PC-3 (cell line): ENCODE measurements at regions not wholly inside any gene's neighbourhood (a gene's known extent, or its start where the extent isn't known, plus 50 kb on each side); places are given as distances from the start of the nearest gene placed in this dataset.
"Not testable (repeated sequence)": the region's sequence is repeated elsewhere in the genome, so short reads cannot be mapped to it uniquely, and the experiment has no call there.

ENCODE experiments used
- ATAC-seq: fragments of 200-7000 bp; cut with Tn5 transposase; 2 replicates; pipeline ENCODE4 v1.9.1; 2020; ENCODE audit warnings: mild to moderate bottlenecking, moderate library complexity
- BruUV-seq: library from RNA; stranded (reverse); fragments of 400-500 nt; replicated peaks from 2 replicates; lab custom pipeline; 2021; lab: Mats Ljungman, UMichigan
- CTCF ChIA-PET: fragments of 300-600 bp; sonication (Branson Sonifier 250); formaldehyde crosslinking; loops from one replicate; lab custom pipeline; 2022; ENCODE audit warnings: antibody characterized with exemption; lab: Charles Lee
- POLR2A ChIA-PET: fragments of 300-600 bp; sonication (Branson Sonifier 250); formaldehyde crosslinking; loops from one replicate; lab custom pipeline; 2022; ENCODE audit warnings: antibody characterized with exemption; ENCODE audit not compliant: unreplicated experiment; lab: Charles Lee
- DNase-seq: peaks from one replicate; pipeline ENCODE4 v3.0.0-alpha.2; 2015
- H2AFZ ChIP-seq: fragments of 300-600 bp; sonication (generic); 2 replicates; pipeline ENCODE4 v1.6.0; 2016; ENCODE audit warnings: antibody characterized with exemption, low read length
- H3F3A ChIP-seq: fragments of 300-600 bp; sonication (generic); one replicate; pipeline ENCODE4 v1.6.0; 2017; ENCODE audit warnings: antibody characterized with exemption, low read length, control low read depth, mild to moderate bottlenecking; ENCODE audit not compliant: unreplicated experiment
- H3K27ac ChIP-seq: fragments of 300-600 bp; sonication (generic); 2 replicates; pipeline ENCODE4 v1.5.1; 2016; ENCODE audit warnings: mild to moderate bottlenecking, low read length
- H3K27me3 ChIP-seq: fragments of 300-600 bp; sonication (generic); 2 replicates; pipeline ENCODE4 v1.6.1; 2016; ENCODE audit warnings: low read length, mixed read lengths
- H3K36me3 ChIP-seq: fragments of 300-600 bp; sonication (generic); 2 replicates; pipeline ENCODE4 v1.6.1; 2016; ENCODE audit warnings: low read depth, mixed run types, low read length, mixed read lengths
- H3K4me1 ChIP-seq: fragments of 300-600 bp; sonication (generic); 2 replicates; pipeline ENCODE4 v1.5.1; 2016; ENCODE audit warnings: low read length; ENCODE audit not compliant: insufficient read depth
- H3K4me2 ChIP-seq: fragments of 300-600 bp; sonication (generic); 2 replicates; pipeline ENCODE4 v1.6.0; 2016; ENCODE audit warnings: low read length
- H3K4me3 ChIP-seq: fragments of 300-600 bp; sonication (generic); 2 replicates; pipeline ENCODE4 v1.5.1; 2016; ENCODE audit warnings: mild to moderate bottlenecking, low read length, mixed read lengths
- H3K79me2 ChIP-seq: fragments of 300-600 bp; sonication (generic); 2 replicates; pipeline ENCODE4 v1.6.1; 2017; ENCODE audit warnings: low read length, mixed read lengths
- H3K9ac ChIP-seq: fragments of 300-600 bp; sonication (generic); 2 replicates; pipeline ENCODE4 v1.6.0; 2016; ENCODE audit warnings: mild to moderate bottlenecking, low read length
- H3K9me2 ChIP-seq: fragments of 300-600 bp; sonication (generic); replicated peaks from 2 replicates; pipeline ENCODE4 v1.6.1; 2016; ENCODE audit warnings: mixed run types, low read length, mixed read lengths
- H3K9me3 ChIP-seq: fragments of 300-600 bp; sonication (generic); 2 replicates; pipeline ENCODE4 v1.6.1; 2016; ENCODE audit warnings: low read length, mixed read lengths
- H4K20me1 ChIP-seq: fragments of 300-600 bp; sonication (generic); 2 replicates; pipeline ENCODE4 v1.6.1; 2016; ENCODE audit warnings: low read length, mixed read lengths
- EZH2 ChIP-seq: fragments of 300-600 bp; sonication (generic); IDR thresholded peaks from one replicate; pipeline ENCODE4 v1.6.1; 2017; ENCODE audit warnings: antibody characterized with exemption, mild to moderate bottlenecking, low read length; ENCODE audit not compliant: unreplicated experiment
- EZH2phosphoT487 ChIP-seq: fragments of 300-600 bp; sonication (generic); IDR thresholded peaks from 2 replicates; pipeline ENCODE4 v1.6.1; 2018; ENCODE audit warnings: mild to moderate bottlenecking, antibody characterized with exemption, low read length, borderline replicate concordance
- intact Hi-C: fragments of 100-400 bp; cut with micrococcal nuclease; formaldehyde crosslinking; loops from 2 replicates; pipeline ENCODE4 v1.9.0; 2023
- TF ChIP-seq, protein P1 (sequence below): fragments of 300-600 bp; sonication (generic); conservative IDR thresholded peaks from 2 replicates; pipeline ENCODE4 v1.5.1; 2017; ENCODE audit warnings: antibody characterized with exemption, low read depth, mild to moderate bottlenecking, low read length

DNA sequence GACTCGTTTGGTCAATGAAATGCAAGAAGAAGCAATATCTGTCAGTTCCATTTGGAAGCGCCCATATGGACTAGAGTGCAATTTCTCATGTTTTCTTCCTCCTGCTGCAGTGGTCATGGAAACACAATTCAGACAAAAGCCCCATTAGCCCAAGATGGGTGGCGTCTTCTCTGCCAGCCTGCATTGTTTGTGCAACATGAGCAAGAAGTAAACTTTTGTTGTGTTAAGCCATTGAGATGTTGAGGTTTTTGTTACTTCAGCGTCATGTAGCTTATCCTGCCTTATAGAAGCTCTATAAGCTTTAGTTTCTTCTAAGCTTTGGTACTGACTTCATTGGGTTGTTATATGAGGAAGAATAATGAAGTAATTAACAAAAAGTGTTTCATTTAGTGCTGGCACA lies 137.4 kb downstream of the NPIPB5 start:
- Histone ChIP-seq H3K4me1 (no peaks in the 10 kb centered on the region), H3K9ac (no peak overlapping the region), H3F3A (no peaks in the 10 kb centered on the region), H3K9me3 (no peaks in the 10 kb centered on the region), H3K27ac (no peak overlapping the region), H3K4me2 (no peak overlapping the region), H3K27me3 (peaks cover 4% of the 10 kb centered on the region; the same call in 1 of the 2 replicates), H3K36me3 (no peaks in the 10 kb centered on the region), H4K20me1 (no peaks in the 10 kb centered on the region), H2AFZ (no peak overlapping the region), H3K79me2 (no peaks in the 10 kb centered on the region), H3K4me3 (no peak overlapping the region), H3K9me2 (no peaks in the 10 kb centered on the region)
- TF ChIP-seq EZH2 (no peak), EZH2phosphoT487 (no peak)
- TF ChIP-seq, protein P1, sequence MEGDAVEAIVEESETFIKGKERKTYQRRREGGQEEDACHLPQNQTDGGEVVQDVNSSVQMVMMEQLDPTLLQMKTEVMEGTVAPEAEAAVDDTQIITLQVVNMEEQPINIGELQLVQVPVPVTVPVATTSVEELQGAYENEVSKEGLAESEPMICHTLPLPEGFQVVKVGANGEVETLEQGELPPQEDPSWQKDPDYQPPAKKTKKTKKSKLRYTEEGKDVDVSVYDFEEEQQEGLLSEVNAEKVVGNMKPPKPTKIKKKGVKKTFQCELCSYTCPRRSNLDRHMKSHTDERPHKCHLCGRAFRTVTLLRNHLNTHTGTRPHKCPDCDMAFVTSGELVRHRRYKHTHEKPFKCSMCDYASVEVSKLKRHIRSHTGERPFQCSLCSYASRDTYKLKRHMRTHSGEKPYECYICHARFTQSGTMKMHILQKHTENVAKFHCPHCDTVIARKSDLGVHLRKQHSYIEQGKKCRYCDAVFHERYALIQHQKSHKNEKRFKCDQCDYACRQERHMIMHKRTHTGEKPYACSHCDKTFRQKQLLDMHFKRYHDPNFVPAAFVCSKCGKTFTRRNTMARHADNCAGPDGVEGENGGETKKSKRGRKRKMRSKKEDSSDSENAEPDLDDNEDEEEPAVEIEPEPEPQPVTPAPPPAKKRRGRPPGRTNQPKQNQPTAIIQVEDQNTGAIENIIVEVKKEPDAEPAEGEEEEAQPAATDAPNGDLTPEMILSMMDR, result no peak
- DNase-seq (no peak), ATAC-seq (no peak)
- CTCF ChIA-PET, result interaction anchor here (0.5 kb wide), 1 partner anchor 28 kb away, joined by 4 read pairs; no protein-coding TSS in a partner anchor
- POLR2A ChIA-PET, result no interaction called here
- BruUV-seq, result no TSS peak
- intact Hi-C loops, result no loop called here

DNA sequence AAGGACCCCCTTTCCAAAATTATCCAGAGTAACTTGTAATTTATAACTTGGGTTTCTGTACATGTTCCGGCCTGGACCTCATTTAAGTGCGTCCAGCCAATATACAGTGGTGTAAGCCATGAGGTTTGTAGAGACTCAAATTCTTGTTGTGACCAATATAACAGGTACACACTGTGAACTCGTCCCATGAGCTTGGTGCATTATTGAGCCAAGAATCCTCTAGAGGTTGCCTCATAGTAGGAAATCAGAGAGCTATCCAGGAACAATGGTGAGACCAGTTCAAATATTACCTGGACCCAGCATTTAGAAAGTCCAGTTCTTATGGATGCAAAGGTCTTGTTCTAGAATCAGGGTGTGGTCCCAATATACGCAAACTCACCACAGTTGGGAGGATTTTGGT lies 138.2 kb downstream of the NPIPB5 start:
- Histone ChIP-seq H2AFZ (no peak overlapping the region), H3K27ac (no peak overlapping the region), H3F3A (no peaks in the 10 kb centered on the region), H3K9ac (no peak overlapping the region), H3K9me3 (no peaks in the 10 kb centered on the region), H3K36me3 (no peaks in the 10 kb centered on the region), H3K9me2 (no peaks in the 10 kb centered on the region), H3K4me2 (no peak overlapping the region), H3K4me3 (no peak overlapping the region), H4K20me1 (no peaks in the 10 kb centered on the region), H3K4me1 (no peaks in the 10 kb centered on the region), H3K27me3 (peaks cover 4% of the 10 kb centered on the region; the same call in 1 of the 2 replicates), H3K79me2 (no peaks in the 10 kb centered on the region)
- ChIA-PET CTCF (no interaction called here), POLR2A (no interaction called here)
- TF ChIP-seq, protein P1, result no peak
- no peak for TF ChIP-seq EZH2
- no peak for TF ChIP-seq EZH2phosphoT487
- no TSS peak for BruUV-seq
- ATAC-seq (no peak), DNase-seq (no peak)
- intact Hi-C loops, result no loop called here

DNA sequence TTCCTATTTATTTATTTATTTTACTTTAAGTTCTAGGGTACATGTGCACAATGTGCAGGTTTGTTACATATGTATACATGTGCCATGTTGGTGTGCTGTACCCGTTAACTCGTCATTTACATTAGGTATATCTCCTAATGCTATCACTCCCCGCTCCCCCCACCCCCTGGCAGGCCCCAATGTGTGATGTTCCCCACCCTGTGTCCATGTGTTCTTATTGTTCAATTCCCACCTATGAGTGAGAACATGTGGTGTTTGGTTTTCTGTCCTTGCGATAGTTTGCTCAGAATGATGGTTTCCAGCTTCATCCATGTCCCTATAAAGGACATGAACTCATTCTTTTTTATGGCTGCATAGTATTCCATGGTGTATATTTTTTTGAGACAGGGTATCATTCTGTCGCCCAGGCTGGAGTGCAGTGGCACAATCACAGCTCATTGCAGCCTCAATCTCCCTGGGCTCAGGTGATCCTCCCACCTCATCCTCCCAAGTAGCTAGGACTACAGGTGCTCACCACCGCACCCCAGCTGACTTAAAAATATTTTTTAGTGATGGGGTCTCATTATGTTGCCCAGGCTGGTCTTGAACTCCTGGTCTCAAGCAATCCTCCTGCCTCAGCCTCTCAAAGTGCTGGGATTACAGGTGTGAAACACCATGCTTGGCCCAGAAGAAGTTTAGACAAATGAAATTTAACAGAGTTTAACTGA lies 140.6 kb downstream of the NPIPB5 start:
- H3K27me3 ChIP-seq, H3K4me3 ChIP-seq: not testable (repeated sequence)

More for the DNA sequence above, 140.6 kb downstream of the NPIPB5 start:
- DNase-seq, H3K9me3 ChIP-seq, ATAC-seq, H3K9ac ChIP-seq, H3K4me1 ChIP-seq, intact Hi-C loops, CTCF ChIA-PET, H4K20me1 ChIP-seq, H3K27ac ChIP-seq, H3F3A ChIP-seq, H3K9me2 ChIP-seq, H2AFZ ChIP-seq, H3K36me3 ChIP-seq, BruUV-seq, POLR2A ChIA-PET, H3K4me2 ChIP-seq, H3K79me2 ChIP-seq: not testable (repeated sequence)
